Sigmoid colon (tissue), 6 donors: ENCODE measurements at regions not wholly inside any gene's neighbourhood (a gene's known extent, or its start where the extent isn't known, plus 50 kb on each side); places are given as distances from the start of the nearest gene placed in this dataset.

ENCODE experiments used
- DNase-seq: peaks from one replicate; pipeline ENCODE4 v3.0.0-alpha.2; 2019
- H3K27ac ChIP-seq, 4 donors: fragments of 200-600 bp; sonication (generic); one replicate each; pipeline ENCODE4 v1.5.1; 2016 to 2019; ENCODE audit warnings: mild to moderate bottlenecking in 1 of 4
- H3K27me3 ChIP-seq, 3 donors: fragments of 200-600 bp; sonication (generic); one replicate each; pipeline ENCODE4 v1.5.1; 2019; ENCODE audit warnings: mild to moderate bottlenecking in 1 of 3
- H3K36me3 ChIP-seq, 4 donors: fragments of 200-600 bp; sonication (generic); one replicate each; pipeline ENCODE4 v1.5.1; 2016 to 2019
- H3K4me1 ChIP-seq, 4 donors: fragments of 200-600 bp; sonication (generic); one replicate each; pipeline ENCODE4 v1.5.1; 2017 to 2019
- H3K4me3 ChIP-seq, 4 donors: fragments of 200-600 bp; sonication (generic); one replicate each; pipeline ENCODE4 v1.5.1; 2017 to 2019; ENCODE audit warnings: mild to moderate bottlenecking in 2 of 4, moderate library complexity in 1 of 4
- H3K9me3 ChIP-seq, 4 donors: fragments of 200-600 bp in 3 of 4; sonication (generic) in 3 of 4; one replicate each; pipeline versions ENCODE4 v1.5.1 to v1.6.1; 2013 to 2019
- CTCF ChIP-seq, 4 experiments: fragments of 450-650 bp in 3 of 4; fragments of 200-600 bp in 1 of 4; IDR thresholded peaks; one replicate each; pipeline ENCODE4 v1.5.1; 2016 to 2019; ENCODE audit warnings: antibody characterized with exemption in 4 of 4, mild to moderate bottlenecking in 3 of 4, moderate library complexity in 2 of 4
- EP300 ChIP-seq, 4 donors: sonication (generic); formaldehyde crosslinking; IDR thresholded peaks; one replicate each; pipeline ENCODE4 v1.6.1; 2017; ENCODE audit warnings: antibody characterized with exemption in 4 of 4
- POLR2A ChIP-seq, 2 donors: fragments of 450-650 bp; IDR thresholded peaks; one replicate each; pipeline ENCODE4 v1.6.1; 2016; ENCODE audit warnings: antibody characterized with exemption in 2 of 2, mild to moderate bottlenecking in 2 of 2, moderate library complexity in 2 of 2
- POLR2AphosphoS5 ChIP-seq, 4 donors: sonication (generic); formaldehyde crosslinking; IDR thresholded peaks; one replicate each; pipeline ENCODE4 v1.6.1; 2017; ENCODE audit warnings: antibody characterized with exemption in 4 of 4
- WGBS, 2 donors: extraction: QIAGEN DNeasy Blood & Tissue Kit; methylation state at CpG; one replicate each; pipeline ENCODE4 v1.1.7; 2013; 5-methylcytosine and 5-hydroxymethylcytosine counted together
- intact Hi-C: fragments of 100-400 bp; cut with DNase I; formaldehyde crosslinking; loops from one replicate; pipeline ENCODE4 v1.15.1; 2023
- donor health status: healthy with polysubstance abuse.
- donor health status: healthy.

DNA sequence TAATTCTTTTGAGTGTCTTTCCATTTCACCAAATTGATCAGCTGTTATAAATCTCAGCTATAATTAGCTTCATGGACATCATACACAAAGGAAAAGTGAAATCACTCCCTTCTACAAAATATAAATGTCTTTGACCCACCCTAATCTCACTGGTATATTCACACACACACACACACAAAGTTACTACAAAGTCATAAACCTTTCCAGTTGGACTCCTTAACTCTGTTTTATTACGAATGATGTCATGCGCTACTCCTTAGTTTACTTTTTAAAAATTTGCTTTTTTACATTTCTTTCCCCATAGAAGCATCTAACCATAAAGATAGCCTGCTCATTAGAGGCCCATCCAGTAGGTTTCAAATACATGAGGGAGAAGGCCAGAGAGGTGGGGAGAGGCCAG lies 103.0 kb downstream of the SLC30A10 start:
- TF ChIP-seq POLR2A (IDR thresholded peaks at IDR 0.05) (no peak), CTCF (IDR thresholded peaks at IDR 0.05) (no peak), EP300 (IDR thresholded peaks at IDR 0.05) (no peak), POLR2AphosphoS5 (IDR thresholded peaks at IDR 0.05) (no peak)
- Histone ChIP-seq H3K27ac (no peak overlapping the region), H3K27me3 (no peaks in the 10 kb centered on the region), H3K9me3 (no peaks in the 10 kb centered on the region), H3K4me1 (no peaks in the 10 kb centered on the region), H3K4me3 (no peak overlapping the region), H3K36me3 (no peaks in the 10 kb centered on the region)
- intact Hi-C loops, result no loop called here
- 14 to 81% methylated on average over 2 of the region's 2 CpGs for WGBS, 2 donors
- no peak for DNase-seq

GRCh38 chr1:219824338-219824737 lies 104.0 kb downstream of the SLC30A10 start:
- no peak for DNase-seq
- Histone ChIP-seq H3K9me3 (no peaks in the 10 kb centered on the region), H3K4me3 (no peak overlapping the region), H3K36me3 (no peaks in the 10 kb centered on the region), H3K27ac (no peak overlapping the region), H3K27me3 (no peaks in the 10 kb centered on the region), H3K4me1 (no peaks in the 10 kb centered on the region)
- intact Hi-C loops, result no loop called here
- no peak for TF ChIP-seq EP300 (IDR thresholded peaks at IDR 0.05)
- no peak for TF ChIP-seq POLR2AphosphoS5 (IDR thresholded peaks at IDR 0.05)
- TF ChIP-seq CTCF (IDR thresholded peaks at IDR 0.05), result no peak
- no peak for TF ChIP-seq POLR2A (IDR thresholded peaks at IDR 0.05)
- 75 to 89% methylated on average over 2 of the region's 2 CpGs for WGBS, 2 donors

GRCh38 chr1:219820551-219820950 lies 107.8 kb downstream of the SLC30A10 start:
- no peaks in the 10 kb centered on the region for H3K4me1 ChIP-seq
- no peak for DNase-seq
- 82 to 92% methylated on average over 2 of the region's 2 CpGs for WGBS, 2 donors
- H3K9me3 ChIP-seq, result no peaks in the 10 kb centered on the region
- intact Hi-C loops, result no loop called here
- peaks cover 0 to 3% (median 0%) of the 10 kb centered on the region in 3 donors for H3K27me3 ChIP-seq
- H3K4me3 ChIP-seq, result no peak overlapping the region
- H3K27ac ChIP-seq, result no peak overlapping the region
- no peaks in the 10 kb centered on the region for H3K36me3 ChIP-seq
- TF ChIP-seq CTCF (IDR thresholded peaks at IDR 0.05), result no peak
- TF ChIP-seq EP300 (IDR thresholded peaks at IDR 0.05), result no peak
- TF ChIP-seq POLR2A (IDR thresholded peaks at IDR 0.05), result no peak
- TF ChIP-seq POLR2AphosphoS5 (IDR thresholded peaks at IDR 0.05), result no peak

GRCh38 chr1:219817914-219818313 lies 110.4 kb downstream of the SLC30A10 start:
- H3K27me3 ChIP-seq, result peaks cover 0 to 3% (median 0%) of the 10 kb centered on the region in 3 donors
- TF ChIP-seq CTCF (IDR thresholded peaks at IDR 0.05), result no peak
- TF ChIP-seq POLR2AphosphoS5 (IDR thresholded peaks at IDR 0.05), result no peak
- no peak for TF ChIP-seq EP300 (IDR thresholded peaks at IDR 0.05)
- no peak for TF ChIP-seq POLR2A (IDR thresholded peaks at IDR 0.05)

DNA sequence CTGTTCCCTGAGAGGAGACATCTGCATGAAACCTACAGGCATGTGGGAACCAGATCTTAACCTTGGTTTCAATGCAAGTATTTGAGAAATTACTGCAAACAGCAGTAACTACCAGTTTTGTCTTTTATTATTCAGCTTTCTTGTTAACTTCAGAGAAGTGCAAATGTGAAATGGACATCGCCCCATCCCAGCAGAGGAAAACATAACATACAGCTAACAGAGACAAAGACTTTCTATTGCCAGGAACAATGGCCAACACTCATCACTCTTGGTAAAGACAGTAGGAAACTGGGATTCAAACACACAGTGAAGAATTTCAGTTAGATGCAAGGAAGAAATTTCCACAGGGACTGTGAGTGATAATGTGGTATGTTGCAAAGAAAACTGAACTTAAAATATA lies 115.1 kb downstream of the SLC30A10 start:
- Histone ChIP-seq H3K4me3 (no peak overlapping the region), H3K27me3 (peaks cover 0 to 3% (median 0%) of the 10 kb centered on the region in 3 donors), H3K36me3 (no peaks in the 10 kb centered on the region), H3K27ac (no peak overlapping the region), H3K9me3 (no peaks in the 10 kb centered on the region), H3K4me1 (peaks cover 0 to 9% (median 0%) of the 10 kb centered on the region in 4 donors)
- no peak for TF ChIP-seq CTCF (IDR thresholded peaks at IDR 0.05)
- no peak for TF ChIP-seq EP300 (IDR thresholded peaks at IDR 0.05)
- TF ChIP-seq POLR2A (IDR thresholded peaks at IDR 0.05), result no peak
- TF ChIP-seq POLR2AphosphoS5 (IDR thresholded peaks at IDR 0.05), result no peak
- intact Hi-C loops, result loop anchor here (5.0 kb wide), 2 partner anchors 151 to 1481 kb away; no protein-coding TSS in a partner anchor
- 61 to 75% methylated on average over 1 of the region's 1 CpG for WGBS, 2 donors
- DNase-seq, result no peak

More at GRCh38 chr1:219817914-219818313, 110.4 kb downstream of the SLC30A10 start:
- Histone ChIP-seq H3K27ac (no peak overlapping the region), H3K4me3 (no peak overlapping the region), H3K9me3 (no peaks in the 10 kb centered on the region), H3K36me3 (no peaks in the 10 kb centered on the region), H3K4me1 (no peaks in the 10 kb centered on the region)
- intact Hi-C loops, result no loop called here
- no peak for DNase-seq
- 16 to 59% methylated on average over 2 of the region's 2 CpGs for WGBS, 2 donors
